Coronary artery (tissue), 2 donors: ENCODE measurements at regions not wholly inside any gene's neighbourhood (a gene's known extent, or its start where the extent isn't known, plus 50 kb on each side); places are given as distances from the start of the nearest gene placed in this dataset.

Experiments
- DNase-seq: peaks from one replicate; pipeline ENCODE4 v3.0.0-alpha.2; 2017; ENCODE audit warnings: low spot score
- H3K27ac ChIP-seq, 2 donors: fragments of 200-600 bp; sonication (generic); one replicate each; pipeline ENCODE4 v1.5.1; 2016 to 2019
- H3K4me3 ChIP-seq: fragments of 200-600 bp; sonication (generic); 2 replicates; pipeline ENCODE4 v1.5.1; 2016; ENCODE audit warnings: mild to moderate bottlenecking, moderate library complexity
- TF ChIP-seq, protein P1 (sequence below): fragments of 200-600 bp; sonication (generic); IDR thresholded peaks from one replicate; pipeline ENCODE4 v1.5.1; 2019; ENCODE audit warnings: antibody characterized with exemption

DNA sequence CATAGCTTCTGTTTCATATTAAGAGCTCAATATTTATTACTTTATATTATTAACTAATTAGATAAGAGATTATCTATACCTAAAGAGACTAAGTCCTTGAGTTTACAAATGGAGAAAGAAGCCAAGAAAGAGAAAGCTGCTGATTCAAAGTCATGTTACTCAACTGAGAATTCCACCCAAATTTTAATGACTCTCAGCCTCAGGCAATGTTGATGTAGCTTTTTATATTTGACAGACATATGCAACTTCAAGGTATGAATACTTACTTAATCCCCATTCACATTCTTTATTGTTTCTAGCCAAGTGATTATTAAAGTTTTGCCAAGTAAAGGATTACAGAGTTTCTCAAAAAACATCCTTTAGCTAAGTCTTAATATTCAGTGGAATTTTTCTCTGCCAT is 527.5 kb upstream of the NMUR2 start:
- TF ChIP-seq, protein P1, sequence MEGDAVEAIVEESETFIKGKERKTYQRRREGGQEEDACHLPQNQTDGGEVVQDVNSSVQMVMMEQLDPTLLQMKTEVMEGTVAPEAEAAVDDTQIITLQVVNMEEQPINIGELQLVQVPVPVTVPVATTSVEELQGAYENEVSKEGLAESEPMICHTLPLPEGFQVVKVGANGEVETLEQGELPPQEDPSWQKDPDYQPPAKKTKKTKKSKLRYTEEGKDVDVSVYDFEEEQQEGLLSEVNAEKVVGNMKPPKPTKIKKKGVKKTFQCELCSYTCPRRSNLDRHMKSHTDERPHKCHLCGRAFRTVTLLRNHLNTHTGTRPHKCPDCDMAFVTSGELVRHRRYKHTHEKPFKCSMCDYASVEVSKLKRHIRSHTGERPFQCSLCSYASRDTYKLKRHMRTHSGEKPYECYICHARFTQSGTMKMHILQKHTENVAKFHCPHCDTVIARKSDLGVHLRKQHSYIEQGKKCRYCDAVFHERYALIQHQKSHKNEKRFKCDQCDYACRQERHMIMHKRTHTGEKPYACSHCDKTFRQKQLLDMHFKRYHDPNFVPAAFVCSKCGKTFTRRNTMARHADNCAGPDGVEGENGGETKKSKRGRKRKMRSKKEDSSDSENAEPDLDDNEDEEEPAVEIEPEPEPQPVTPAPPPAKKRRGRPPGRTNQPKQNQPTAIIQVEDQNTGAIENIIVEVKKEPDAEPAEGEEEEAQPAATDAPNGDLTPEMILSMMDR = no peak
- H3K27ac ChIP-seq = no peak overlapping the region
- H3K4me3 ChIP-seq = no peak overlapping the region
- no peak for DNase-seq

DNA sequence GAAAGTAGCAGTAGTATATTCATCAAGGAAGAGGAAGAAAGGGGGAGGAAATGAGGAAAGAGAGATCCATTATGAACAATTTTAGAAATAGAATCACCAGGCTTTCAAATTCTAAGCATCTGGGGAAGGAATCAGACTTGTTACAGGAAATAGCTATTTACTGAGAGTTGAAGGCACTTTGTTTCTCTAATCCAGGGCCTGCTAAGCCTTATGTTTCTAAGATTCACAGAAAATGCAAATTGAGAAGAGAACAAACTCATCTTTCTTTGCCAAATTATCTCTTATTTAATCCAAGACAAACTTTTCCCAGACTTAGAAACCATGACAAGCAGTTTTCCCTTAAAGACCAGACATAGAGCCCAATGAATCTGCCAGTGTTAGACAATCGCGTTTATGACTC is 528.0 kb upstream of the NMUR2 start:
- TF ChIP-seq, protein P1 = no peak
- DNase-seq = no peak
- Histone ChIP-seq H3K27ac (no peak overlapping the region), H3K4me3 (no peak overlapping the region)

DNA sequence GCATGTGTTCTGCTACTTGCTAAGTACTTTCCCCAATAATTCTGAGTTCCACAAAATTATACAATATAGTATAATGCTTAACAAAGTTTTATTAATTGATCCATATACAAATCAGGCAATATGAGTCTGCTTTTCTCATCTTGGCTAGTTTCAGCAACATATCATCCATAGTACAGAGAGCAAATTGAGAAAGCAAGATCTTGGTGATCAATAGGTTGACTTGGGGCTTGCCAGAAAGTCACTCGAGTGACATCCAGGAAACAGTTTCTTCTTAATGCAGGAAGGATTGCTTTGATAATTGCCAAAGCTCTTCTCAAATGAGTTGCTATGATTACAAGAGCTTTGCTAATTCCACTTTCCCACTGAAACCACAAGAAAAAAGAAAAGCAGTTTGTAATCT is 533.6 kb upstream of the NMUR2 start:
- H3K27ac ChIP-seq = no peak overlapping the region
- H3K4me3 ChIP-seq = no peak overlapping the region
- TF ChIP-seq, protein P1 = no peak
- no peak for DNase-seq

DNA sequence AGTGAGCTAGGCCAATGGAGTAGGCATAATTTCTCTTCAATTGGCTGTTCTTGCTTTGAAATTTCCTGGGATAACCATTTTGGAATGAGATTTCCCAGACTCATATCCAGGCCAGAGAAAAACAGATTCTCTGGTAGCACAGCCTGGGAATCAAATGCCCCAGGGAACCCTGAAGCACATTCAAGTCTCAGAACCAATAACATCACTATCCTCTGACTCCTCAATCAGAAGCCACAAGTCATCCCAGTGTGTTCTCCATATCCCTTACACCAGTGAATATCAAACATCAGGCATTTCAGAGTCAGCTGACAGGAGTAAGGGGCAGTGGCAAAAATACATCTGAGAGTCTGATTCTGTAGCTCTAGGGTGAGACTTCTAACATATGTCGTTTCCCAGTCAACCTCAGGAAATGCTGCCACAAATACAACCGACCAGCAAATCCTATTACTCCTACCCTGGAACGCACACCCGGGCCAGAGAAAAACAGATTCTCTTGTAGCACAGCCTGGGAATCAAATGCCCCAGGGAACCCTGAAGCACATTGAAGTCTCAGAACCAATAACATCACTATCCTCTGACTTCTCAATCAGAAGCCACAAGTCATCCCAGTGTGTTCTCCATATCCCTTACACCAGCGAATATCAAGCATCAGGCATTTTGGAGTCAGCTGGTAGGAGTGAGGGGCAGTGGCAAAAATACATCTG is 537.7 kb upstream of the NMUR2 start:
- no peak for DNase-seq
- TF ChIP-seq, protein P1 = no peak
- no peak overlapping the region for H3K27ac ChIP-seq
- H3K4me3 ChIP-seq = no peak overlapping the region

DNA sequence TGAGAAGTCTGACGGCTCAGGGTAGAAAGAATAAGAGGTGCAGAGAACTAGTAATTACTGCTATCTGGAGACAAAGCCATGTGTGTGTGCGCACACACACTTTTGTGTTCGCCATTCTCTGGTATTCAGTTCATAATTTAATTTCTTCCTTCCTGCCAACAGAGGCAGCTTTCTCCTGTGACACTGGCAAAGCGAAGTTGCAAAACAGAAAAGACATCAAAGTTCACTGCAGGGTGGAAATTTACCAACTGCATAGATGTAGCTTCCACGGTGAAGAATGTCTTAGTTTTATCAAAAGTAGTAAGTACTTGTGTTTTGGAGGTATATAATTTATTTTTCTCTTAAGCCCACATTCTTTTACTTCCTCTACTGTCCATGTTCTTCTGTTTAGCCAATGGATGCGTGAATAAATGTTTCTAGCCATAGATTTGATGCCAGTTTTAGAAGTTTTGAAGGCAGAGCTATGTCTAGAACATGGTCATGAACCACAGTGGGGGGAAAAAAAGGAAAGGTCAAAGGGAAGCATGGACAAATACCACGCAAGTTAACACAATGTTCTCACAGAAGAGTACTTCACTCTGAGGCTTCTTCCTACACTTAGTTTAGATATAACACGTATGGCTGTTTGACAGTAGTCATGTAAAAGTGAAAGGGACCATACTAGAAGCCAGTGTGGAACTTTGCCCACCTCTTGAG is 536.5 kb upstream of the GRIA1 start:
- no peak for DNase-seq
- H3K4me3 ChIP-seq = no peak overlapping the region
- no peak overlapping the region for H3K27ac ChIP-seq
- TF ChIP-seq, protein P1 = no peak

DNA sequence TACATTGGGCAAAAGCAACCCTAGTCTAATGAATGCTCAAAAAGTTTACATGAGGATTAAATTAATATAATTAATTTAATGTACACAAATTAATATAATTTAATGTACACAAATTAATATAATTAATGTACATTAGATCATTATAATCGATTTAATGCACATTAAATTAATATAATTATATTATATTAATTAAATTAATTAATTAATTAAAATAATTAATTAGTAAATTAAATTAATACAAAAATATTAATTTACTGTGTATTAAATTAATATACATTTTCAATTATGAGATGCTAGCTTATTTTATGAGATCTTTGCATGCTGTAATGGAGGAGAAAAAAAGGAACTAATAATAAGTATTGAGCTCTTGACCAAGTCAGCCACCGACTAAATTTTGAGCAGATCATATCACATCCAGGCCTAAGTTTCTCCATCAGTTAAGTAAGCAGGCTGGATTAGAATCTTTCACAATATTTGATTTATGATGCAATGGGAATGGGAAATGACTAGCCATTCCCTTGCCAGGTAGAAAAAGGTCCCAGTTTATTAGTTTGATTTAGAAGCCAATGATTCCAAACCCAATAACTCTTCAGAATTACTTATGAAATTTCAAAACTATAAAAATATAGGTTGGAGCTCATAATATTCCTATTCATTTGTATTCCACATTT is 533.4 kb upstream of the GRIA1 start:
- H3K4me3 ChIP-seq = no peak overlapping the region
- H3K27ac ChIP-seq = no peak overlapping the region
- no peak for DNase-seq
- TF ChIP-seq, protein P1 = no peak
